ENCODE measurements at regions not wholly inside any gene's neighbourhood (a gene's known extent, or its start where the extent isn't known, plus 50 kb on each side); places are given as distances from the start of the nearest gene placed in this dataset.

DNA sequence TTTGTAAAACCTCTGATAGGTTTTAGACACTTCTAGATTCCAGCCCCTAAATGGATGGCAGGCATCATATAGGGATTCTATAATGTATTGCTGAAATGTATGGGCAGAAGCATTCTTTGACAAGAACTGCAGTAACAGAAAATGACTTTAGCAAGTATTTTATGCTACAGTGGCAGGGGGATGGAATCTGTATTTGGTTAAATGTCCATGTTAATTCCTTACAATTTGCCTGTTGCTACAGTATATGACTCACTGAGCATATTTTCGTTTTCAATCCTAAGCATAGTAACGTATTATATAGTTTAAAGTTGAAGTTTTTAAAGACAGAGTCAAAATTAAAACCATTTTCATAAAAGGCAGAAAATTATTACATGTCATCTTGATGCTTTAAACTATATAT is 150.1 kb downstream of the MEX3B start:
- no peak overlapping the region for H3K4me3 ChIP-seq (ENCODE audit: low read length, poor library complexity, severe bottlenecking)
- H4K20me1 ChIP-seq (ENCODE audit: insufficient read depth, low read length, poor library complexity, severe bottlenecking) = no peaks in the 10 kb centered on the region
- H3K9me2 ChIP-seq (replicated peaks; ENCODE audit: low read depth, low read length) = no peaks in the 10 kb centered on the region

GRCh38 chr15:81894061-81894460 is 151.8 kb downstream of the MEX3B start:
- Histone ChIP-seq H4K20me1 (ENCODE audit: insufficient read depth, low read length, poor library complexity, severe bottlenecking) (no peaks in the 10 kb centered on the region), H3K4me3 (ENCODE audit: low read length, poor library complexity, severe bottlenecking) (no peak overlapping the region), H3K4me1 (ENCODE audit: insufficient read depth, low read length, poor library complexity, severe bottlenecking) (no peaks in the 10 kb centered on the region), H3F3A (ENCODE audit: low read depth) (no peaks in the 10 kb centered on the region), H3K79me2 (ENCODE audit: insufficient read depth, low read length) (no peaks in the 10 kb centered on the region), H3K27me3 (ENCODE audit: insufficient read depth, low read length, poor library complexity, severe bottlenecking) (no peaks in the 10 kb centered on the region), H3K9ac (ENCODE audit: low read depth, low read length, poor library complexity, severe bottlenecking) (no peak overlapping the region), H3K36me3 (ENCODE audit: insufficient read depth, low read length) (no peaks in the 10 kb centered on the region), H3K9me3 (ENCODE audit: insufficient read depth, low read depth, low read length) (no peaks in the 10 kb centered on the region), H3K9me2 (replicated peaks; ENCODE audit: low read depth, low read length) (no peaks in the 10 kb centered on the region), H2AFZ (ENCODE audit: low read length) (no peak overlapping the region), H3K4me2 (ENCODE audit: low read depth, low read length, poor library complexity, severe bottlenecking) (no peak overlapping the region)
- no peak for TF ChIP-seq CTCF (conservative IDR thresholded peaks at IDR 0.05; ENCODE audit: low read length)
- no peak for TF ChIP-seq EZH2phosphoT487 (IDR thresholded peaks at IDR 0.05; ENCODE audit: borderline replicate concordance)

More for the DNA sequence above, 150.1 kb downstream of the MEX3B start:
- Histone ChIP-seq H3K36me3 (ENCODE audit: insufficient read depth, low read length) (no peaks in the 10 kb centered on the region), H3K9me3 (ENCODE audit: insufficient read depth, low read depth, low read length) (no peaks in the 10 kb centered on the region), H3K79me2 (ENCODE audit: insufficient read depth, low read length) (no peaks in the 10 kb centered on the region), H3F3A (ENCODE audit: low read depth) (no peaks in the 10 kb centered on the region), H3K9ac (ENCODE audit: low read depth, low read length, poor library complexity, severe bottlenecking) (no peak overlapping the region), H2AFZ (ENCODE audit: low read length) (no peak overlapping the region), H3K4me2 (ENCODE audit: low read depth, low read length, poor library complexity, severe bottlenecking) (no peak overlapping the region), H3K4me1 (ENCODE audit: insufficient read depth, low read length, poor library complexity, severe bottlenecking) (no peaks in the 10 kb centered on the region), H3K27me3 (ENCODE audit: insufficient read depth, low read length, poor library complexity, severe bottlenecking) (no peaks in the 10 kb centered on the region)
- TF ChIP-seq CTCF (conservative IDR thresholded peaks at IDR 0.05; ENCODE audit: low read length) = no peak

DNA sequence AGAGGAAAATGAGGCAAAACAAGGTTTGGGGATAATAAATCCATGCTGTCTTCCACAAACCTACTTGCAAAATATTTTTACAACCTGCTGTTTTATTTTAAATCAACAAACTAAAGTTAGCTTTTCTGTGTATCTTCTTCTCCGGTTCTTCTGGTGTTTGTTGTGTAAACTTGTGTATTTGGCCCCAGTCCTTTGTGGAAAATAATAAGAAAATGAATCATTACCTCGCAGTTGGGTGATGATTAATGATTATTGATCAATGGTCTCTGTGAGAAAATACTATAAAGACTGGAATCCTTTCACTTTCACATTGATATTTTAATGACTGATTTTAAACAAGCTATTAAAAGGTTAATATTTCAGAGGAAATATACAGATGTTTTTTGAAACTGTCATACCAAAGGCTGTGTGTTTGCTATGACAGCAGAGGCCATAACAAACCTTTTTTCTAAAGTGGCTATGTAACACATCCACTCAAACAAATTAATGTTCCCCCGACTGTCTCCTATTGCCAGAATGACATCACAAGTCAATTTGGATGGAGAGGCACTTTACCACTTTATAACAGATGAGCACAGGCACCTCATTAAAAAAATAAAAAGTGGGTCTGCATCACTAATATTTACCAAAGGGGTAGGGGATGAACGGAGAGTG is 152.5 kb downstream of the MEX3B start:
- no peak overlapping the region for H3K4me2 ChIP-seq (ENCODE audit: low read depth, low read length, poor library complexity, severe bottlenecking)
- no peaks in the 10 kb centered on the region for H3K27me3 ChIP-seq (ENCODE audit: insufficient read depth, low read length, poor library complexity, severe bottlenecking)
- H3K36me3 ChIP-seq (ENCODE audit: insufficient read depth, low read length) = no peaks in the 10 kb centered on the region
- no peaks in the 10 kb centered on the region for H4K20me1 ChIP-seq (ENCODE audit: insufficient read depth, low read length, poor library complexity, severe bottlenecking)
- H3F3A ChIP-seq (ENCODE audit: low read depth) = no peaks in the 10 kb centered on the region
- H2AFZ ChIP-seq (ENCODE audit: low read length) = no peak overlapping the region
- TF ChIP-seq EZH2phosphoT487 (IDR thresholded peaks at IDR 0.05; ENCODE audit: borderline replicate concordance) = no peak
- no peak for TF ChIP-seq CTCF (conservative IDR thresholded peaks at IDR 0.05; ENCODE audit: low read length)
- no peaks in the 10 kb centered on the region for H3K79me2 ChIP-seq (ENCODE audit: insufficient read depth, low read length)
- H3K4me3 ChIP-seq (ENCODE audit: low read length, poor library complexity, severe bottlenecking) = no peak overlapping the region
- no peak overlapping the region for H3K9ac ChIP-seq (ENCODE audit: low read depth, low read length, poor library complexity, severe bottlenecking)
- H3K4me1 ChIP-seq (ENCODE audit: insufficient read depth, low read length, poor library complexity, severe bottlenecking) = no peaks in the 10 kb centered on the region
- H3K9me3 ChIP-seq (ENCODE audit: insufficient read depth, low read depth, low read length) = no peaks in the 10 kb centered on the region
- no peaks in the 10 kb centered on the region for H3K9me2 ChIP-seq (replicated peaks; ENCODE audit: low read depth, low read length)

All from Loucy (cell line).